ENCODE measurements at regions not wholly inside any gene's neighbourhood (a gene's known extent, or its start where the extent isn't known, plus 50 kb on each side); places are given as distances from the start of the nearest gene placed in this dataset.

DNA sequence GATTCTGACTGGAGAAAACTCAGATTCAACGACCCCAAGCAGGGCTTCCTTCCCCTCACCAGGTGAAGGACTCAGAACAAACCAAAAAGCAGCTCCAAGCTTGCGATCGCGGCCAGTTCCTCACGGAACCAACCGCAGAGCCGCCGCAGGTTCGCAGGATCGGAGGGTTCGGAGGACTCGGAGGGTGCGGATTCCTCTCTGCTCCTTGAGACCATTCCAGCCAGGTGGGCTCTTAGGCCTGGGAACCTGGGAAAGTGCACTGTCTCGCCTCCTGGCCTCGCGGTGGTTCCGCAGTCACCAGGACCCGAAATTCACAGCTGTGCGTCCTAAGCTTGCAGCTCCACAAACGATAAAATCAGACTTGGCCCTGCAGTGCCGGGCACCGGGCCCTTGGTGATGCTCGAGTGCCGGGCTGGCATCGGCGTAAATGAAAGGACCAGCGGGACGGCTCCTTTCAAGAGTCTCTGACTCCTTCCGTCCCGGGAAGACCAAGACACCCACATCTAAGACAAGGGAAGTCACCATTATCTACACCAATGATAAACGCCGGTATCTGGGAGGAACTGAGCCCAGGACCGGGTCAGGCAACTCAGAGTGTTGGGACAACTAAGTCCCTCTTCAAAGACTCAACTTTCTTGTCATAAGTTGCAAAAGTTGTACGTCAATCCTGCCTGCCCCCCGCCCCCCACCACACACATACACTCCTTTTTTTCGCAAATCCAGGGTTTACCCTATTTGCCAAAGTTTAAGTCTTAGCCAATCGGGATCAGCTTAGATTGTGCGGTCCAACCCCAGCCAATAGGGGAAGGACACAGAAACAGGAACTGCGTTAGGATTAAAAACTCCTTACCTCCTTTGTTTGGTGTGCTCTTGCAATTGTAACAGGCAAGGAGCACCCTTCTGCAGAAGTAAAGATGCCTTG lies 69.8 kb upstream of the PRSS16 start (continued):
- TF ChIP-seq ZNF326 (CRISPR knock-in tag; IDR thresholded peaks at IDR 0.05; ENCODE audit: borderline replicate concordance) (no peak), SPEN (CRISPR knock-in tag; IDR thresholded peaks at IDR 0.05; ENCODE audit: low read depth) (no peak), GLI4 (CRISPR knock-in tag; IDR thresholded peaks at IDR 0.05; ENCODE audit: borderline replicate concordance) (no peak), RFXAP (CRISPR knock-in tag; IDR thresholded peaks at IDR 0.05; ENCODE audit: borderline replicate concordance) (no peak), RXRB (CRISPR knock-in tag; IDR thresholded peaks at IDR 0.05; ENCODE audit: borderline replicate concordance) (no peak), ZNF256 (CRISPR knock-in tag; conservative IDR thresholded peaks at IDR 0.05) (no peak), PLRG1 (conservative IDR thresholded peaks at IDR 0.05) (no peak), GATAD1 (CRISPR knock-in tag; IDR thresholded peaks at IDR 0.05) (no peak)
- TF ChIP-seq, protein P1, sequence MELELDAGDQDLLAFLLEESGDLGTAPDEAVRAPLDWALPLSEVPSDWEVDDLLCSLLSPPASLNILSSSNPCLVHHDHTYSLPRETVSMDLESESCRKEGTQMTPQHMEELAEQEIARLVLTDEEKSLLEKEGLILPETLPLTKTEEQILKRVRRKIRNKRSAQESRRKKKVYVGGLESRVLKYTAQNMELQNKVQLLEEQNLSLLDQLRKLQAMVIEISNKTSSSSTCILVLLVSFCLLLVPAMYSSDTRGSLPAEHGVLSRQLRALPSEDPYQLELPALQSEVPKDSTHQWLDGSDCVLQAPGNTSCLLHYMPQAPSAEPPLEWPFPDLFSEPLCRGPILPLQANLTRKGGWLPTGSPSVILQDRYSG (CRISPR knock-in tag; IDR thresholded peaks at IDR 0.05): no peak
- TF ChIP-seq, protein P2, sequence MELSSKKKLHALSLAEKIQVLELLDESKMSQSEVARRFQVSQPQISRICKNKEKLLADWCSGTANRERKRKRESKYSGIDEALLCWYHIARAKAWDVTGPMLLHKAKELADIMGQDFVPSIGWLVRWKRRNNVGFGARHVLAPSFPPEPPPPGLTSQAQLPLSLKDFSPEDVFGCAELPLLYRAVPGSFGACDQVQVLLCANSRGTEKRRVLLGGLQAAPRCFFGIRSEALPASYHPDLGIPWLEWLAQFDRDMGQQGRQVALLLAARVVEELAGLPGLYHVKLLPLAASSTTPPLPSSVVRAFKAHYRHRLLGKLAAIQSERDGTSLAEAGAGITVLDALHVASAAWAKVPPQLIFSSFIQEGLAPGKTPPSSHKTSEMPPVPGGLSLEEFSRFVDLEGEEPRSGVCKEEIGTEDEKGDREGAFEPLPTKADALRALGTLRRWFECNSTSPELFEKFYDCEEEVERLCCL (CRISPR knock-in tag; IDR thresholded peaks at IDR 0.05; ENCODE audit: borderline replicate concordance): no peak
- TF ChIP-seq, protein P3, sequence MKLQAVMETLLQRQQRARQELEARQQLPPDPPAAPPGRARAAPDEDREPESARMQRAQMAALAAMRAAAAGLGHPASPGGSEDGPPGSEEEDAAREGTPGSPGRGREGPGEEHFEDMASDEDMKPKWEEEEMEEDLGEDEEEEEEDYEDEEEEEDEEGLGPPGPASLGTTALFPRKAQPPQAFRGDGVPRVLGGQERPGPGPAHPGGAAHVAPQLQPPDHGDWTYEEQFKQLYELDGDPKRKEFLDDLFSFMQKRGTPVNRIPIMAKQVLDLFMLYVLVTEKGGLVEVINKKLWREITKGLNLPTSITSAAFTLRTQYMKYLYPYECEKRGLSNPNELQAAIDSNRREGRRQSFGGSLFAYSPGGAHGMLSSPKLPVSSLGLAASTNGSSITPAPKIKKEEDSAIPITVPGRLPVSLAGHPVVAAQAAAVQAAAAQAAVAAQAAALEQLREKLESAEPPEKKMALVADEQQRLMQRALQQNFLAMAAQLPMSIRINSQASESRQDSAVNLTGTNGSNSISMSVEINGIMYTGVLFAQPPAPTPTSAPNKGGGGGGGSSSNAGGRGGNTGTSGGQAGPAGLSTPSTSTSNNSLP (IDR thresholded peaks at IDR 0.05; ENCODE audit: low read depth, low read length): no peak
- TF ChIP-seq, protein P4, sequence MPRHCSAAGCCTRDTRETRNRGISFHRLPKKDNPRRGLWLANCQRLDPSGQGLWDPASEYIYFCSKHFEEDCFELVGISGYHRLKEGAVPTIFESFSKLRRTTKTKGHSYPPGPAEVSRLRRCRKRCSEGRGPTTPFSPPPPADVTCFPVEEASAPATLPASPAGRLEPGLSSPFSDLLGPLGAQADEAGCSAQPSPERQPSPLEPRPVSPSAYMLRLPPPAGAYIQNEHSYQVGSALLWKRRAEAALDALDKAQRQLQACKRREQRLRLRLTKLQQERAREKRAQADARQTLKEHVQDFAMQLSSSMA (CRISPR knock-in tag; IDR thresholded peaks at IDR 0.05): no peak
- TF ChIP-seq, protein P5, sequence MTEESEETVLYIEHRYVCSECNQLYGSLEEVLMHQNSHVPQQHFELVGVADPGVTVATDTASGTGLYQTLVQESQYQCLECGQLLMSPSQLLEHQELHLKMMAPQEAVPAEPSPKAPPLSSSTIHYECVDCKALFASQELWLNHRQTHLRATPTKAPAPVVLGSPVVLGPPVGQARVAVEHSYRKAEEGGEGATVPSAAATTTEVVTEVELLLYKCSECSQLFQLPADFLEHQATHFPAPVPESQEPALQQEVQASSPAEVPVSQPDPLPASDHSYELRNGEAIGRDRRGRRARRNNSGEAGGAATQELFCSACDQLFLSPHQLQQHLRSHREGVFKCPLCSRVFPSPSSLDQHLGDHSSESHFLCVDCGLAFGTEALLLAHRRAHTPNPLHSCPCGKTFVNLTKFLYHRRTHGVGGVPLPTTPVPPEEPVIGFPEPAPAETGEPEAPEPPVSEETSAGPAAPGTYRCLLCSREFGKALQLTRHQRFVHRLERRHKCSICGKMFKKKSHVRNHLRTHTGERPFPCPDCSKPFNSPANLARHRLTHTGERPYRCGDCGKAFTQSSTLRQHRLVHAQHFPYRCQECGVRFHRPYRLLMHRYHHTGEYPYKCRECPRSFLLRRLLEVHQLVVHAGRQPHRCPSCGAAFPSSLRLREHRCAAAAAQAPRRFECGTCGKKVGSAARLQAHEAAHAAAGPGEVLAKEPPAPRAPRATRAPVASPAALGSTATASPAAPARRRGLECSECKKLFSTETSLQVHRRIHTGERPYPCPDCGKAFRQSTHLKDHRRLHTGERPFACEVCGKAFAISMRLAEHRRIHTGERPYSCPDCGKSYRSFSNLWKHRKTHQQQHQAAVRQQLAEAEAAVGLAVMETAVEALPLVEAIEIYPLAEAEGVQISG (CRISPR knock-in tag; IDR thresholded peaks at IDR 0.05): no peak; the same call in 1 of the 2 replicates
- TF ChIP-seq, protein P6, sequence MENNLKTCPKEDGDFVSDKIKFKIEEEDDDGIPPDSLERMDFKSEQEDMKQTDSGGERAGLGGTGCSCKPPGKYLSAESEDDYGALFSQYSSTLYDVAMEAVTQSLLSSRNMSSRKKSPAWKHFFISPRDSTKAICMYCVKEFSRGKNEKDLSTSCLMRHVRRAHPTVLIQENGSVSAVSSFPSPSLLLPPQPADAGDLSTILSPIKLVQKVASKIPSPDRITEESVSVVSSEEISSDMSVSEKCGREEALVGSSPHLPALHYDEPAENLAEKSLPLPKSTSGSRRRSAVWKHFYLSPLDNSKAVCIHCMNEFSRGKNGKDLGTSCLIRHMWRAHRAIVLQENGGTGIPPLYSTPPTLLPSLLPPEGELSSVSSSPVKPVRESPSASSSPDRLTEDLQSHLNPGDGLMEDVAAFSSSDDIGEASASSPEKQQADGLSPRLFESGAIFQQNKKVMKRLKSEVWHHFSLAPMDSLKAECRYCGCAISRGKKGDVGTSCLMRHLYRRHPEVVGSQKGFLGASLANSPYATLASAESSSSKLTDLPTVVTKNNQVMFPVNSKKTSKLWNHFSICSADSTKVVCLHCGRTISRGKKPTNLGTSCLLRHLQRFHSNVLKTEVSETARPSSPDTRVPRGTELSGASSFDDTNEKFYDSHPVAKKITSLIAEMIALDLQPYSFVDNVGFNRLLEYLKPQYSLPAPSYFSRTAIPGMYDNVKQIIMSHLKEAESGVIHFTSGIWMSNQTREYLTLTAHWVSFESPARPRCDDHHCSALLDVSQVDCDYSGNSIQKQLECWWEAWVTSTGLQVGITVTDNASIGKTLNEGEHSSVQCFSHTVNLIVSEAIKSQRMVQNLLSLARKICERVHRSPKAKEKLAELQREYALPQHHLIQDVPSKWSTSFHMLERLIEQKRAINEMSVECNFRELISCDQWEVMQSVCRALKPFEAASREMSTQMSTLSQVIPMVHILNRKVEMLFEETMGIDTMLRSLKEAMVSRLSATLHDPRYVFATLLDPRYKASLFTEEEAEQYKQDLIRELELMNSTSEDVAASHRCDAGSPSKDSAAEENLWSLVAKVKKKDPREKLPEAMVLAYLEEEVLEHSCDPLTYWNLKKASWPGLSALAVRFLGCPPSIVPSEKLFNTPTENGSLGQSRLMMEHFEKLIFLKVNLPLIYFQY (CRISPR knock-in tag; IDR thresholded peaks at IDR 0.05; ENCODE audit: borderline replicate concordance): peak; percentile 64; the same call in 1 of the 2 replicates
- TF ChIP-seq, protein P7, sequence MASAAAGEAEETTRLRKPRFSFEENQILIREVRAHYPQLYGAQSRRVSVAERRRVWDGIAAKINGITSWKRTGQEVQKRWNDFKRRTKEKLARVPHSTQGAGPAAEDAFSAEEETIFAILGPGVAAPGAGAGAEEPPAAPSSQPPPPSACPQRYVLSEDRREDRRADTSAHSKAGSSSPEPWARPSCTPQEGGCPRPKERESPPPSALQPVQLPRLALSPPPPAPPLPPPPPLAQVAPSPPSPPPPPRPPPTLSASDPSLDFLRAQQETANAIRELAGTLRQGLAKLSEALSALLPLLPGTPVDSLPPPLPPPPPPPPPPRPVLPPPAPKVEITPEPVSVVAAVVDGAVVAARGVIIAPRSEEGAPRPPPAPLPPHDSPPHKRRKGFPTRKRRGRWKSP (CRISPR knock-in tag; IDR thresholded peaks at IDR 0.05): no peak; the same call in 1 of the 2 replicates

Data from HepG2 (cell line).